Mesenchymal stem cell (in vitro differentiated cells and primary cell): ENCODE measurements at regions not wholly inside any gene's neighbourhood (a gene's known extent, or its start where the extent isn't known, plus 50 kb on each side); places are given as distances from the start of the nearest gene placed in this dataset.
"Not testable (repeated sequence)": the region's sequence is repeated elsewhere in the genome, so short reads cannot be mapped to it uniquely, and the experiment has no call there.

Experiments
- DNase-seq: peaks from one replicate; pipeline ENCODE4 v3.0.0-alpha.2; 2013
- H2AFZ ChIP-seq: one replicate; pipeline ENCODE4 v1.6.1; 2013; ENCODE audit warnings: low read depth, mild to moderate bottlenecking, control low read depth, inconsistent platforms, low read length, moderate library complexity
- H2AK5ac ChIP-seq: 2 replicates; pipeline ENCODE4 v1.6.1; 2013; ENCODE audit warnings: low read length, moderate library complexity, mild to moderate bottlenecking, inconsistent platforms; ENCODE audit not compliant: severe bottlenecking
- H2BK120ac ChIP-seq: one replicate; pipeline ENCODE4 v1.6.1; 2013; ENCODE audit warnings: low read depth, mild to moderate bottlenecking, inconsistent platforms, low read length, moderate library complexity
- H2BK12ac ChIP-seq, 2 experiments: one replicate each; pipeline ENCODE4 v1.6.1; 2013; ENCODE audit warnings: inconsistent platforms in 2 of 2, low read length in 2 of 2, mild to moderate bottlenecking in 2 of 2, moderate library complexity in 2 of 2, control low read depth in 1 of 2
- H2BK15ac ChIP-seq: one replicate; pipeline ENCODE4 v1.6.1; 2013; ENCODE audit warnings: mild to moderate bottlenecking, low read depth, inconsistent platforms; ENCODE audit not compliant: poor library complexity, severe bottlenecking
- H2BK5ac ChIP-seq: 2 replicates; pipeline ENCODE4 v1.6.1; 2013; ENCODE audit warnings: low read depth, mild to moderate bottlenecking, low read length, control low read depth, inconsistent platforms; ENCODE audit not compliant: poor library complexity, severe bottlenecking
- H3K14ac ChIP-seq, 2 experiments: one replicate each; pipeline ENCODE4 v1.6.1; 2013; ENCODE audit warnings: inconsistent platforms in 2 of 2, low read length in 2 of 2, control low read depth in 1 of 2, mild to moderate bottlenecking in 1 of 2, moderate library complexity in 1 of 2
- H3K18ac ChIP-seq, 2 experiments: one replicate each; pipeline ENCODE4 v1.6.1; 2013; ENCODE audit warnings: inconsistent platforms in 2 of 2, low read length in 2 of 2, control low read depth in 1 of 2, low read depth in 1 of 2, mild to moderate bottlenecking in 1 of 2
- H3K23ac ChIP-seq, 2 experiments: one replicate each; pipeline ENCODE4 v1.6.1; 2013; ENCODE audit warnings: inconsistent platforms in 2 of 2, low read length in 2 of 2, mild to moderate bottlenecking in 2 of 2, moderate library complexity in 2 of 2, control low read depth in 1 of 2
- H3K27ac ChIP-seq: 2 replicates; pipeline ENCODE4 v1.5.1; 2013; ENCODE audit warnings: mild to moderate bottlenecking, moderate library complexity, low read length, control low read depth, inconsistent platforms; ENCODE audit not compliant: poor library complexity, severe bottlenecking
- H3K27me3 ChIP-seq, 2 experiments: 2 replicates each; pipeline versions ENCODE4 v1.6.1 to v1.7.0; 2013; ENCODE audit warnings: low read length in 2 of 2, mild to moderate bottlenecking in 2 of 2, moderate library complexity in 2 of 2, control low read depth in 1 of 2, inconsistent platforms in 1 of 2; ENCODE audit not compliant: control insufficient read depth in 1 of 2, insufficient read depth in 1 of 2
- H3K36me3 ChIP-seq, 2 experiments: 2 replicates each; pipeline versions ENCODE4 v1.6.1 to v1.7.0; 2013; ENCODE audit warnings: low read length in 2 of 2, control low read depth in 1 of 2, inconsistent platforms in 1 of 2, low read depth in 1 of 2, mild to moderate bottlenecking in 1 of 2; ENCODE audit not compliant: insufficient read depth in 2 of 2, control insufficient read depth in 1 of 2
- H3K4ac ChIP-seq, 2 experiments: one replicate each; pipeline ENCODE4 v1.6.1; 2013; ENCODE audit warnings: inconsistent platforms in 2 of 2, low read length in 2 of 2, mild to moderate bottlenecking in 2 of 2, moderate library complexity in 2 of 2, control low read depth in 1 of 2, low read depth in 1 of 2
- H3K4me1 ChIP-seq: 2 replicates; pipeline ENCODE4 v1.6.1; 2013; ENCODE audit warnings: low read depth, low read length, control low read depth; ENCODE audit not compliant: control insufficient read depth, insufficient read depth
- H3K4me2 ChIP-seq: 2 replicates; pipeline ENCODE4 v1.6.1; 2013; ENCODE audit warnings: low read length, mild to moderate bottlenecking, inconsistent platforms; ENCODE audit not compliant: poor library complexity, severe bottlenecking
- H3K4me3 ChIP-seq, 2 experiments: 2 replicates each; pipeline versions ENCODE4 v1.5.1 to v1.7.0; 2013; ENCODE audit warnings: low read length in 2 of 2, mild to moderate bottlenecking in 2 of 2, control low read depth in 1 of 2, low read depth in 1 of 2; ENCODE audit not compliant: insufficient read depth in 1 of 2
- H3K79me1 ChIP-seq: replicated peaks from 2 replicates; pipeline ENCODE4 v1.6.1; 2013; ENCODE audit warnings: mild to moderate bottlenecking, control low read depth, low read length, inconsistent platforms; ENCODE audit not compliant: poor library complexity, severe bottlenecking
- H3K9ac ChIP-seq: 2 replicates; pipeline ENCODE4 v1.7.0; 2013; ENCODE audit warnings: mild to moderate bottlenecking, low read length, moderate library complexity
- H3K9me3 ChIP-seq: 2 replicates; pipeline ENCODE4 v1.7.0; 2013; ENCODE audit warnings: mild to moderate bottlenecking, low read length; ENCODE audit not compliant: control insufficient read depth
- H4K8ac ChIP-seq: one replicate; pipeline ENCODE4 v1.6.1; 2013; ENCODE audit warnings: inconsistent platforms, mild to moderate bottlenecking, low read length, moderate library complexity
- H4K91ac ChIP-seq: one replicate; pipeline ENCODE4 v1.6.1; 2013; ENCODE audit warnings: mild to moderate bottlenecking, low read length, inconsistent platforms
- WGBS: methylation state at CpG from one replicate; pipeline ENCODE4 v1.1.7; 2013; ENCODE audit warnings: mixed read lengths; 5-methylcytosine and 5-hydroxymethylcytosine counted together

DNA sequence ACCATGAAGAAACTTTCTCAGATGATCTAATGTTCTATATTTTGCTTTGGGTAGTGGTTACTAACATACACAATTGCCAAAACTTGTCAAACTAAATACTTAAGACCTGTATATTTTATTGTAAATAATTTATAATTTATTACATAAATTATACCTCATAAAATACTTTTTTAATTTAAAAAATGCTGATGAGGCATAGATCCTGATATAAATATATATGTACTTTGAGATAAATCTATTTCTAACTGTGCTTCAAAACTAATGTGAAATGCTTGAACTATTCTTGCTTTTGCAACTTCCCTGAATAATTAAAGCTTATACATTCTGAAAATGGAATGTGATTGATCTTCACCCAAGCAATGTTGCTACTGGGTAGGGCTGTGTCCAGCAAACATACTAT lies 568.8 kb downstream of the INSC start:
- peaks cover 0 to 25% of the 10 kb centered on the region in 2 experiments for H3K27me3 ChIP-seq
- H3K14ac ChIP-seq = no peak overlapping the region
- no peak overlapping the region for H3K4me2 ChIP-seq
- no peaks in the 10 kb centered on the region for H3K36me3 ChIP-seq
- H3K23ac ChIP-seq = no peak overlapping the region
- H2BK5ac ChIP-seq = no peak overlapping the region
- no peaks in the 10 kb centered on the region for H3K79me1 ChIP-seq
- peak overlapping the region in 1 of 2 experiments; percentile 34 for H3K18ac ChIP-seq
- no peak overlapping the region for H2AFZ ChIP-seq
- no peak overlapping the region for H4K8ac ChIP-seq
- no peak overlapping the region for H2BK15ac ChIP-seq
- no peak overlapping the region for H4K91ac ChIP-seq
- no peaks in the 10 kb centered on the region for H3K4me1 ChIP-seq
- H2BK120ac ChIP-seq = no peak overlapping the region
- DNase-seq = no peak
- no peak overlapping the region for H3K4me3 ChIP-seq
- peaks cover 10% of the 10 kb centered on the region for H3K9me3 ChIP-seq
- H3K27ac ChIP-seq = no peak overlapping the region
- no peak overlapping the region for H3K9ac ChIP-seq
- no peak overlapping the region for H3K4ac ChIP-seq
- H2AK5ac ChIP-seq = no peak overlapping the region
- no peak overlapping the region for H2BK12ac ChIP-seq

DNA sequence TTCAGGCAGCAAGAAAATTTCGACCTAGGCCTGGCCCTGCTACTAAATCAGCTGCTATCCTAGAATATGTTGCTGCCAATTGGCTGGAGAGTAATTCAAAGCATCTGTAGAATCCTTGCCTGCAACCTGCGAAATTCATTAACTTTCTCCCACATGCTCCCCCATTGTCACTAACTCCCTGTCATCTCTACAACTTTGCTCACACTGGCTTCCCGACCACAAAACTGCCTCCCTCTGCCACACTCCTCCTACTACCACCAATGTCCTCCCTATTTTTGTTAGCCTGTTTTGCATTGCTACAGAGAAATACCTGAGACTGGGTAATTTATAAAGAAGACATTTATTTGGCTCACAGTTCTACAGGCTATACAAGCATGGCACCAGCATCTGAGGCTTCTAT lies 570.6 kb downstream of the INSC start:
- Histone ChIP-seq H2BK15ac (no peak overlapping the region), H2BK12ac (no peak overlapping the region), H3K27ac (no peak overlapping the region), H3K36me3 (no peaks in the 10 kb centered on the region), H2AFZ (no peak overlapping the region), H2AK5ac (no peak overlapping the region), H3K4me1 (no peaks in the 10 kb centered on the region), H3K4me3 (no peak overlapping the region), H3K4ac (no peak overlapping the region), H4K91ac (no peak overlapping the region), H3K9ac (no peak overlapping the region), H3K14ac (no peak overlapping the region), H2BK120ac (no peak overlapping the region), H3K79me1 (no peaks in the 10 kb centered on the region), H3K27me3 (peaks cover 0 to 39% of the 10 kb centered on the region in 2 experiments), H3K4me2 (no peak overlapping the region), H2BK5ac (no peak overlapping the region), H3K18ac (no peak overlapping the region), H4K8ac (no peak overlapping the region), H3K23ac (no peak overlapping the region), H3K9me3 (peaks cover 6% of the 10 kb centered on the region)
- DNase-seq = no peak
- WGBS = 64% methylated on average over 3 of the region's 3 CpGs

DNA sequence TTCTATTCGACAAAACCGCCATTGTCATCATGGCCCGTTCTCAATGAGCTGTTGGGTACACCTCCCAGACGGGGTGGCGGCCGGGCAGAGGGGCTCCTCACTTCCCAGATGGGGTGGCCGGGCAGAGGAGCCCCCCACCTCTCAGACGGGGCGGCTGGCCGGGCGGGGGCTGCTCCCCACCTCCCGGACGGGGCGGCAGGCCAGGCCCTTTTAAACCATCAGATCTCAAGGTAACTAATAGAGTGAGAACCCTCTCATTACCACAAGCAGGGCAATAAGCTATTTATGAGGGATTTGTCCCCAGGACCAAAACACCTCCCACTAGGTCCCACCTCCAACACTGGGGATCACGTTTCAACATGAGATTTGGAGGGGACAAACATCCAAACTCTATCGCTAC lies 571.5 kb downstream of the INSC start:
- H3K79me1 ChIP-seq, H2BK120ac ChIP-seq, H2BK12ac ChIP-seq, H3K27ac ChIP-seq, H2AFZ ChIP-seq, H4K91ac ChIP-seq, H2AK5ac ChIP-seq, H2BK15ac ChIP-seq, H3K4me2 ChIP-seq, H4K8ac ChIP-seq, DNase-seq, H3K36me3 ChIP-seq, H3K4ac ChIP-seq, H3K23ac ChIP-seq, H3K4me1 ChIP-seq, H3K4me3 ChIP-seq, H3K9ac ChIP-seq, H2BK5ac ChIP-seq, H3K14ac ChIP-seq: not testable (repeated sequence)
- H3K27me3 ChIP-seq = peaks cover 0 to 47% of the 10 kb centered on the region in 2 experiments
- peaks cover 11% of the 10 kb centered on the region for H3K9me3 ChIP-seq
- WGBS = 94% methylated on average over 15 of the region's 16 CpGs
- H3K18ac ChIP-seq = peak overlapping the region in 1 of 2 experiments; percentile 0

DNA sequence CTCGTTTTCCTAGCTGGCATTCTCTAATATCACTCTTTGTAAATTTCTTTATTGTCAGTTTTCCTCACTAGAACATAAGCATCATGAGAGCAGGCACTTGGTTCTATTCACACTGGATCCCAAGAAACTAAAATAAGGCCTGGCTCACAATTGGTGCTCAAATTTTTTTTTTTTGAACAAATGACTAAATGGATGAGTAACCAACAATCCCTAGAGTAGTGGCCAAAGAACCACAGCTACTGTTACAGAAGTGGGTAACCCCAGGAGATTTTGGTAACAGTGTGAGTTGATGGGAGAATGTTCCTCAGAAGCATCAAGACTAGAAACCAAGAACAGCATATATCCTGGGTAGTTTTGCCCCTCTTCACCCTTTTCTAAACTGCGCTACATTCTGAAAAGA lies 572.6 kb downstream of the INSC start:
- no peak overlapping the region for H3K27ac ChIP-seq
- H2BK120ac ChIP-seq = no peak overlapping the region
- 88% methylated on average over 2 of the region's 2 CpGs for WGBS
- no peak overlapping the region for H2BK15ac ChIP-seq
- H3K9ac ChIP-seq = no peak overlapping the region
- no peak overlapping the region for H2BK12ac ChIP-seq
- H3K36me3 ChIP-seq = no peaks in the 10 kb centered on the region
- H3K4me2 ChIP-seq = no peak overlapping the region
- H3K79me1 ChIP-seq = no peaks in the 10 kb centered on the region
- no peak overlapping the region for H3K4me3 ChIP-seq
- H3K18ac ChIP-seq = no peak overlapping the region
- H3K4ac ChIP-seq = no peak overlapping the region
- no peak overlapping the region for H2AK5ac ChIP-seq
- no peaks in the 10 kb centered on the region for H3K4me1 ChIP-seq
- no peak overlapping the region for H4K8ac ChIP-seq
- no peak overlapping the region for H3K14ac ChIP-seq
- no peak overlapping the region for H2AFZ ChIP-seq
- H3K23ac ChIP-seq = no peak overlapping the region
- H2BK5ac ChIP-seq = no peak overlapping the region
- H4K91ac ChIP-seq = no peak overlapping the region
- H3K27me3 ChIP-seq = peaks cover 0 to 58% of the 10 kb centered on the region in 2 experiments
- peaks cover 20% of the 10 kb centered on the region for H3K9me3 ChIP-seq
- no peak for DNase-seq
